ENCODE measurements at regions not wholly inside any gene's neighbourhood (a gene's known extent, or its start where the extent isn't known, plus 50 kb on each side); places are given as distances from the start of the nearest gene placed in this dataset.

DNA sequence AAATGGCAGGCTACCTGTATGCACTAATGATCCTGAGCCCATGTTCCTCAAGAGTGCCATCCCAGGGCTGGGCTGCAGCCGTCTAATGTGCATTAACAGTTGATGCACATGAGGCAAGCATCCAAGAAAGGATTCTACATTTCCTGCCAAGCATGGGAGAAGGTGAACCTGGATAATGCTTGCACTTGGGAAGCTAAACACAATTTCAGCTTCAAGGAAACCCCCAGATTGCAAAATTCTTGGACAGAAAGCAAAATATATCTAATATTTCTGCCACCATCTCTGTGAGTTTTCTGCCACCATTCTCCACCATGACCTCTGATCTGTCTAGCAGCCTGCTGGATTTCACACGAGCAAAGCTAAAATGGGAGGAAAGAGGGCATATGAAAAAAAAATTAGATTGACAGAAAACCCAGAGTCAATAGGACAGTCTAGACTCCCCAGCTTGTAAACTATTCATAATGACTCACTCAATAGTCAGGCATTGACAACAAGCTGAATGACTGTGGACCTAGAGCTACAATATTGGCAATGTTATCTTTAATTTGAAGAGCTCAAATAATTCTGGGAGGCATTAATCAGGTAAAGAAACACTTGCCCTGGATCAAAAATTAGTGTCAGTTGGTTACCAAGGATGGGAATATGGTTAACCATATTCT lies 91.9 kb upstream of the BCL2L14 start:
- no peak for TF ChIP-seq RFX5 (IDR thresholded peaks at IDR 0.05; ENCODE audit: low read depth, low read length)
- TF ChIP-seq, protein P1, sequence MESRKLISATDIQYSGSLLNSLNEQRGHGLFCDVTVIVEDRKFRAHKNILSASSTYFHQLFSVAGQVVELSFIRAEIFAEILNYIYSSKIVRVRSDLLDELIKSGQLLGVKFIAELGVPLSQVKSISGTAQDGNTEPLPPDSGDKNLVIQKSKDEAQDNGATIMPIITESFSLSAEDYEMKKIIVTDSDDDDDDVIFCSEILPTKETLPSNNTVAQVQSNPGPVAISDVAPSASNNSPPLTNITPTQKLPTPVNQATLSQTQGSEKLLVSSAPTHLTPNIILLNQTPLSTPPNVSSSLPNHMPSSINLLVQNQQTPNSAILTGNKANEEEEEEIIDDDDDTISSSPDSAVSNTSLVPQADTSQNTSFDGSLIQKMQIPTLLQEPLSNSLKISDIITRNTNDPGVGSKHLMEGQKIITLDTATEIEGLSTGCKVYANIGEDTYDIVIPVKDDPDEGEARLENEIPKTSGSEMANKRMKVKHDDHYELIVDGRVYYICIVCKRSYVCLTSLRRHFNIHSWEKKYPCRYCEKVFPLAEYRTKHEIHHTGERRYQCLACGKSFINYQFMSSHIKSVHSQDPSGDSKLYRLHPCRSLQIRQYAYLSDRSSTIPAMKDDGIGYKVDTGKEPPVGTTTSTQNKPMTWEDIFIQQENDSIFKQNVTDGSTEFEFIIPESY (IDR thresholded peaks at IDR 0.05) = no peak
- no peak for TF ChIP-seq CREB1 (IDR thresholded peaks at IDR 0.05; ENCODE audit: low read depth)
- TF ChIP-seq POLR2AphosphoS2 (IDR thresholded peaks at IDR 0.05; ENCODE audit: low read depth, low read length) = no peak
- TF ChIP-seq CREM (IDR thresholded peaks at IDR 0.05; ENCODE audit: low read depth) = no peak
- TF ChIP-seq PKNOX1 (IDR thresholded peaks at IDR 0.05) = 0 out of 2 replicates have a peak, but pooled peaks have one; percentile 15
- Histone ChIP-seq H3K4me3 (no peak overlapping the region), H3K4me1 (ENCODE audit: control insufficient read depth, insufficient read depth, low read length) (peaks cover 23% of the 10 kb centered on the region), H2AFZ (ENCODE audit: control insufficient read depth, low read depth, low read length) (no peak overlapping the region), H3K79me2 (ENCODE audit: control insufficient read depth, insufficient read depth, low read length) (no peaks in the 10 kb centered on the region), H3K4me2 (ENCODE audit: control insufficient read depth, insufficient read depth) (no peak overlapping the region), H3K9me3 (replicated peaks; ENCODE audit: control insufficient read depth, insufficient read depth, low read length) (no peaks in the 10 kb centered on the region; the same call in 2 of the 3 replicates), H4K20me1 (ENCODE audit: control insufficient read depth, insufficient read depth) (no peaks in the 10 kb centered on the region), H3K27ac (ENCODE audit: control insufficient read depth, insufficient read depth) (no peak overlapping the region), H3K27me3 (replicated peaks in 1 of 2; ENCODE audit: control insufficient read depth in 2 of 2, insufficient read depth in 2 of 2, low read length in 1 of 2) (no peaks in the 10 kb centered on the region), H3K9ac (ENCODE audit: control insufficient read depth, insufficient read depth, low read length) (no peak overlapping the region), H3K36me3 (ENCODE audit: control insufficient read depth in 2 of 2, insufficient read depth in 2 of 2, low read length in 1 of 2) (no peaks in the 10 kb centered on the region)
- ChIA-PET SMC1A (ENCODE audit: uncharacterized antibody, unreplicated experiment) (interaction anchor here (0.5 to 5.9 kb wide), 14 partner anchors 9 to 399 kb away, joined by 3 to 61 read pairs (median 6); no protein-coding TSS in a partner anchor), RAD21 (ENCODE audit: unreplicated experiment) (interaction anchor here (1.0 to 2.2 kb wide), 8 partner anchors 9 to 422 kb away, joined by 3 to 8 read pairs (median 3); no protein-coding TSS in a partner anchor), POLR2A (interaction anchor here (0.9 to 4.6 kb wide), 7 partner anchors 12 to 304 kb away, joined by 3 to 33 read pairs (median 3); no protein-coding TSS in a partner anchor), CTCF (interaction anchor here (1.0 to 5.1 kb wide), 5 partner anchors 9 to 59 kb away, joined by 3 to 50 read pairs (median 8); no protein-coding TSS in a partner anchor)
- intact Hi-C loops (cut with micrococcal nuclease; ENCODE audit: unreplicated experiment) (no loop called here), in situ Hi-C loops (cut with MboI) (no loop called here)
- BruUV-seq (replicated peaks) = no TSS peak
- FAIRE-seq (no peak), DNase-seq (ENCODE audit: low read depth, low spot score) (no peak), ATAC-seq (no peak)
- WGBS (ENCODE audit: insufficient coverage, insufficient replicate concordance, low lambda C conversion rate, missing lambda C conversion rate) = 95% methylated on average over 2 of the region's 2 CpGs

Data from GM12878 (cell line).